ENCODE measurements at regions not wholly inside any gene's neighbourhood (a gene's known extent, or its start where the extent isn't known, plus 50 kb on each side); places are given as distances from the start of the nearest gene placed in this dataset.

GRCh38 chr15:46815765-46816164, 901.5 kb upstream of the SEMA6D start:
- DNase-seq: no peak
- Histone ChIP-seq H3F3A (ENCODE audit: insufficient read depth, low read length) (no peaks in the 10 kb centered on the region), H3K9me2 (replicated peaks; ENCODE audit: insufficient read depth, low read length) (no peaks in the 10 kb centered on the region), H4K20me1 (ENCODE audit: insufficient read depth, low read length) (no peaks in the 10 kb centered on the region), H2AFZ (ENCODE audit: low read length) (no peak overlapping the region), H3K4me3 (ENCODE audit: low read length) (no peak overlapping the region), H3K9ac (ENCODE audit: low read length) (no peak overlapping the region), H3K79me2 (ENCODE audit: low read length) (no peaks in the 10 kb centered on the region), H3K9me3 (replicated peaks; ENCODE audit: insufficient read depth, low read length) (no peaks in the 10 kb centered on the region), H3K27ac (ENCODE audit: low read length) (no peak overlapping the region), H3K36me3 (replicated peaks; ENCODE audit: insufficient read depth, low read length) (no peaks in the 10 kb centered on the region), H3K4me1 (ENCODE audit: low read length) (no peaks in the 10 kb centered on the region), H3K4me2 (ENCODE audit: low read depth, low read length) (no peak overlapping the region), H3K27me3 (replicated peaks; ENCODE audit: insufficient read depth, low read length) (no peaks in the 10 kb centered on the region)
- TF ChIP-seq EZH2phosphoT487 (IDR thresholded peaks at IDR 0.05; ENCODE audit: low read length) (no peak), CTCF (IDR thresholded peaks at IDR 0.05; ENCODE audit: low read length) (no peak), EZH2 (optimal IDR thresholded peaks at IDR 0.05; ENCODE audit: low read depth, low read length) (no peak)

GRCh38 chr15:46848704-46849103, 868.6 kb upstream of the SEMA6D start:
- Histone ChIP-seq H3K4me3 (ENCODE audit: low read length) (no peak overlapping the region), H3K79me2 (ENCODE audit: low read length) (no peaks in the 10 kb centered on the region), H2AFZ (ENCODE audit: low read length) (no peak overlapping the region), H3F3A (ENCODE audit: insufficient read depth, low read length) (no peaks in the 10 kb centered on the region), H3K27me3 (replicated peaks; ENCODE audit: insufficient read depth, low read length) (no peaks in the 10 kb centered on the region), H3K9me2 (replicated peaks; ENCODE audit: insufficient read depth, low read length) (no peaks in the 10 kb centered on the region), H3K9ac (ENCODE audit: low read length) (no peak overlapping the region), H3K27ac (ENCODE audit: low read length) (no peak overlapping the region), H3K9me3 (replicated peaks; ENCODE audit: insufficient read depth, low read length) (0 out of 2 replicates have a peak, but pooled peaks cover 3% of the 10 kb centered on the region), H3K4me2 (ENCODE audit: low read depth, low read length) (no peak overlapping the region), H3K36me3 (replicated peaks; ENCODE audit: insufficient read depth, low read length) (no peaks in the 10 kb centered on the region), H4K20me1 (ENCODE audit: insufficient read depth, low read length) (no peaks in the 10 kb centered on the region), H3K4me1 (ENCODE audit: low read length) (no peaks in the 10 kb centered on the region)
- TF ChIP-seq EZH2phosphoT487 (IDR thresholded peaks at IDR 0.05; ENCODE audit: low read length) (no peak), CTCF (IDR thresholded peaks at IDR 0.05; ENCODE audit: low read length) (no peak), EZH2 (optimal IDR thresholded peaks at IDR 0.05; ENCODE audit: low read depth, low read length) (no peak)
- DNase-seq: no peak

GRCh38 chr15:46853600-46853999, 863.7 kb upstream of the SEMA6D start:
- Histone ChIP-seq H3K4me1 (ENCODE audit: low read length) (peaks cover 15% of the 10 kb centered on the region), H3K79me2 (ENCODE audit: low read length) (no peaks in the 10 kb centered on the region), H3K27ac (ENCODE audit: low read length) (no peak overlapping the region), H3K27me3 (replicated peaks; ENCODE audit: insufficient read depth, low read length) (no peaks in the 10 kb centered on the region), H2AFZ (ENCODE audit: low read length) (no peak overlapping the region), H3K9me2 (replicated peaks; ENCODE audit: insufficient read depth, low read length) (no peaks in the 10 kb centered on the region), H3K9ac (ENCODE audit: low read length) (no peak overlapping the region), H3K4me2 (ENCODE audit: low read depth, low read length) (no peak overlapping the region), H3K4me3 (ENCODE audit: low read length) (no peak overlapping the region), H3K9me3 (replicated peaks; ENCODE audit: insufficient read depth, low read length) (no peaks in the 10 kb centered on the region), H4K20me1 (ENCODE audit: insufficient read depth, low read length) (no peaks in the 10 kb centered on the region), H3F3A (ENCODE audit: insufficient read depth, low read length) (no peaks in the 10 kb centered on the region), H3K36me3 (replicated peaks; ENCODE audit: insufficient read depth, low read length) (no peaks in the 10 kb centered on the region)
- TF ChIP-seq EZH2phosphoT487 (IDR thresholded peaks at IDR 0.05; ENCODE audit: low read length) (no peak), EZH2 (optimal IDR thresholded peaks at IDR 0.05; ENCODE audit: low read depth, low read length) (no peak), CTCF (IDR thresholded peaks at IDR 0.05; ENCODE audit: low read length) (no peak)
- DNase-seq: no peak

Data from MM.1S (cell line).